PC-3 (cell line): ENCODE measurements at regions not wholly inside any gene's neighbourhood (a gene's known extent, or its start where the extent isn't known, plus 50 kb on each side); places are given as distances from the start of the nearest gene placed in this dataset.

ENCODE experiments used
- ATAC-seq: fragments of 200-7000 bp; cut with Tn5 transposase; 2 replicates; pipeline ENCODE4 v1.9.1; 2020; ENCODE audit warnings: mild to moderate bottlenecking, moderate library complexity
- BruUV-seq: library from RNA; stranded (reverse); fragments of 400-500 nt; replicated peaks from 2 replicates; lab custom pipeline; 2021; lab: Mats Ljungman, UMichigan
- CTCF ChIA-PET: fragments of 300-600 bp; sonication (Branson Sonifier 250); formaldehyde crosslinking; loops from one replicate; lab custom pipeline; 2022; ENCODE audit warnings: antibody characterized with exemption; lab: Charles Lee
- POLR2A ChIA-PET: fragments of 300-600 bp; sonication (Branson Sonifier 250); formaldehyde crosslinking; loops from one replicate; lab custom pipeline; 2022; ENCODE audit warnings: antibody characterized with exemption; ENCODE audit not compliant: unreplicated experiment; lab: Charles Lee
- DNase-seq: peaks from one replicate; pipeline ENCODE4 v3.0.0-alpha.2; 2015
- H2AFZ ChIP-seq: fragments of 300-600 bp; sonication (generic); 2 replicates; pipeline ENCODE4 v1.6.0; 2016; ENCODE audit warnings: antibody characterized with exemption, low read length
- H3F3A ChIP-seq: fragments of 300-600 bp; sonication (generic); one replicate; pipeline ENCODE4 v1.6.0; 2017; ENCODE audit warnings: antibody characterized with exemption, low read length, control low read depth, mild to moderate bottlenecking; ENCODE audit not compliant: unreplicated experiment
- H3K27ac ChIP-seq: fragments of 300-600 bp; sonication (generic); 2 replicates; pipeline ENCODE4 v1.5.1; 2016; ENCODE audit warnings: mild to moderate bottlenecking, low read length
- H3K27me3 ChIP-seq: fragments of 300-600 bp; sonication (generic); 2 replicates; pipeline ENCODE4 v1.6.1; 2016; ENCODE audit warnings: low read length, mixed read lengths
- H3K36me3 ChIP-seq: fragments of 300-600 bp; sonication (generic); 2 replicates; pipeline ENCODE4 v1.6.1; 2016; ENCODE audit warnings: low read depth, mixed run types, low read length, mixed read lengths
- H3K4me1 ChIP-seq: fragments of 300-600 bp; sonication (generic); 2 replicates; pipeline ENCODE4 v1.5.1; 2016; ENCODE audit warnings: low read length; ENCODE audit not compliant: insufficient read depth
- H3K4me2 ChIP-seq: fragments of 300-600 bp; sonication (generic); 2 replicates; pipeline ENCODE4 v1.6.0; 2016; ENCODE audit warnings: low read length
- H3K4me3 ChIP-seq: fragments of 300-600 bp; sonication (generic); 2 replicates; pipeline ENCODE4 v1.5.1; 2016; ENCODE audit warnings: mild to moderate bottlenecking, low read length, mixed read lengths
- H3K79me2 ChIP-seq: fragments of 300-600 bp; sonication (generic); 2 replicates; pipeline ENCODE4 v1.6.1; 2017; ENCODE audit warnings: low read length, mixed read lengths
- H3K9ac ChIP-seq: fragments of 300-600 bp; sonication (generic); 2 replicates; pipeline ENCODE4 v1.6.0; 2016; ENCODE audit warnings: mild to moderate bottlenecking, low read length
- H3K9me2 ChIP-seq: fragments of 300-600 bp; sonication (generic); replicated peaks from 2 replicates; pipeline ENCODE4 v1.6.1; 2016; ENCODE audit warnings: mixed run types, low read length, mixed read lengths
- H3K9me3 ChIP-seq: fragments of 300-600 bp; sonication (generic); 2 replicates; pipeline ENCODE4 v1.6.1; 2016; ENCODE audit warnings: low read length, mixed read lengths
- H4K20me1 ChIP-seq: fragments of 300-600 bp; sonication (generic); 2 replicates; pipeline ENCODE4 v1.6.1; 2016; ENCODE audit warnings: low read length, mixed read lengths
- CTCF ChIP-seq: fragments of 300-600 bp; sonication (generic); conservative IDR thresholded peaks from 2 replicates; pipeline ENCODE4 v1.5.1; 2017; ENCODE audit warnings: antibody characterized with exemption, low read depth, mild to moderate bottlenecking, low read length
- EZH2 ChIP-seq: fragments of 300-600 bp; sonication (generic); IDR thresholded peaks from one replicate; pipeline ENCODE4 v1.6.1; 2017; ENCODE audit warnings: antibody characterized with exemption, mild to moderate bottlenecking, low read length; ENCODE audit not compliant: unreplicated experiment
- EZH2phosphoT487 ChIP-seq: fragments of 300-600 bp; sonication (generic); IDR thresholded peaks from 2 replicates; pipeline ENCODE4 v1.6.1; 2018; ENCODE audit warnings: mild to moderate bottlenecking, antibody characterized with exemption, low read length, borderline replicate concordance
- intact Hi-C: fragments of 100-400 bp; cut with micrococcal nuclease; formaldehyde crosslinking; loops from 2 replicates; pipeline ENCODE4 v1.9.0; 2023

GRCh38 chr3:35537265-35537664, 102.1 kb upstream of the ARPP21 start:
- no peak for ATAC-seq
- ChIA-PET CTCF (no interaction called here), POLR2A (no interaction called here)
- Histone ChIP-seq H3K4me2 (no peak overlapping the region), H3K27me3 (no peaks in the 10 kb centered on the region), H3K9me3 (0 out of 2 replicates have a peak, but pooled peaks cover 11% of the 10 kb centered on the region), H3K9ac (no peak overlapping the region), H3K27ac (no peak overlapping the region), H3K9me2 (no peaks in the 10 kb centered on the region), H3K36me3 (no peaks in the 10 kb centered on the region), H4K20me1 (no peaks in the 10 kb centered on the region), H3K4me1 (no peaks in the 10 kb centered on the region), H3K79me2 (no peaks in the 10 kb centered on the region), H2AFZ (no peak overlapping the region), H3K4me3 (no peak overlapping the region), H3F3A (no peaks in the 10 kb centered on the region)
- no peak for TF ChIP-seq CTCF
- TF ChIP-seq EZH2phosphoT487 = no peak
- no peak for TF ChIP-seq EZH2
- BruUV-seq = no TSS peak
- intact Hi-C loops = no loop called here
- DNase-seq = no peak

GRCh38 chr3:35544976-35545375, 94.3 kb upstream of the ARPP21 start:
- Histone ChIP-seq H3K79me2 (no peaks in the 10 kb centered on the region), H3K4me2 (no peak overlapping the region), H3K36me3 (no peaks in the 10 kb centered on the region), H3F3A (no peaks in the 10 kb centered on the region), H3K9ac (no peak overlapping the region), H3K27me3 (no peaks in the 10 kb centered on the region), H3K9me3 (0 out of 2 replicates have a peak, but pooled peaks cover 7% of the 10 kb centered on the region), H3K4me1 (no peaks in the 10 kb centered on the region), H3K9me2 (no peaks in the 10 kb centered on the region), H3K4me3 (no peak overlapping the region), H2AFZ (no peak overlapping the region), H4K20me1 (no peaks in the 10 kb centered on the region), H3K27ac (no peak overlapping the region)
- POLR2A ChIA-PET = no interaction called here
- CTCF ChIA-PET = no interaction called here
- TF ChIP-seq EZH2 = no peak
- TF ChIP-seq EZH2phosphoT487 = no peak
- no peak for TF ChIP-seq CTCF
- intact Hi-C loops = no loop called here
- ATAC-seq (no peak), DNase-seq (no peak)
- no TSS peak for BruUV-seq

GRCh38 chr3:35549690-35550089, 89.6 kb upstream of the ARPP21 start:
- 0 out of 2 replicates have a peak, but pooled peaks cover 5% of the 10 kb centered on the region for H3K9me3 ChIP-seq

More at GRCh38 chr3:35549690-35550089, 89.6 kb upstream of the ARPP21 start:
- H3K9me2 ChIP-seq = no peaks in the 10 kb centered on the region
- BruUV-seq = no TSS peak
- H3F3A ChIP-seq = no peaks in the 10 kb centered on the region
- intact Hi-C loops = no loop called here
- DNase-seq (no peak), ATAC-seq (no peak)
- CTCF ChIA-PET = no interaction called here
- no peaks in the 10 kb centered on the region for H3K79me2 ChIP-seq
- H2AFZ ChIP-seq = no peak overlapping the region
- H3K27ac ChIP-seq = no peak overlapping the region
- no peak overlapping the region for H3K4me2 ChIP-seq
- H3K9ac ChIP-seq = no peak overlapping the region
- no peak overlapping the region for H3K4me3 ChIP-seq
- H3K36me3 ChIP-seq = no peaks in the 10 kb centered on the region
- TF ChIP-seq CTCF (no peak), EZH2phosphoT487 (no peak), EZH2 (no peak)
- H3K27me3 ChIP-seq = no peaks in the 10 kb centered on the region
- no peaks in the 10 kb centered on the region for H3K4me1 ChIP-seq
- H4K20me1 ChIP-seq = no peaks in the 10 kb centered on the region
- POLR2A ChIA-PET = no interaction called here
